Breast epithelium (tissue), 4 donors: ENCODE measurements at regions not wholly inside any gene's neighbourhood (a gene's known extent, or its start where the extent isn't known, plus 50 kb on each side); places are given as distances from the start of the nearest gene placed in this dataset.

Source experiments
- DNase-seq, 2 donors: peaks; one replicate each; pipeline ENCODE4 v3.0.0-alpha.2; 2019; ENCODE audit warnings: low spot score in 2 of 2
- H3K27ac ChIP-seq, 2 donors: fragments of 200-600 bp; sonication (generic) in 1 of 2; one replicate each; pipeline ENCODE4 v1.5.1; 2016 to 2019; ENCODE audit warnings: mild to moderate bottlenecking in 1 of 2
- H3K27me3 ChIP-seq, 2 donors: fragments of 200-600 bp; sonication (generic) in 1 of 2; one replicate each; pipeline versions ENCODE4 v1.5.1 to v1.6.0; 2017 to 2019; ENCODE audit warnings: control low read depth in 1 of 2, mild to moderate bottlenecking in 1 of 2
- H3K36me3 ChIP-seq: fragments of 200-600 bp; one replicate; pipeline ENCODE4 v1.5.1; 2019
- H3K4me1 ChIP-seq, 2 donors: fragments of 200-600 bp; sonication (generic); one replicate each; pipeline ENCODE4 v1.5.1; 2016 to 2019; ENCODE audit warnings: control low read depth in 1 of 2
- H3K4me3 ChIP-seq, 3 donors: fragments of 200-600 bp; sonication (generic); 1 replicate in 2 of 3; 2 replicates in 1 of 3; pipeline ENCODE4 v1.5.1; 2016 to 2019; ENCODE audit warnings: mild to moderate bottlenecking in 3 of 3, moderate library complexity in 2 of 3
- H3K9me3 ChIP-seq, 2 donors: fragments of 200-600 bp; sonication (generic) in 1 of 2; one replicate each; pipeline ENCODE4 v1.5.1; 2016 to 2019; ENCODE audit warnings: control low read depth in 1 of 2
- CTCF ChIP-seq, 3 donors: fragments of 450-650 bp; IDR thresholded peaks; one replicate each; pipeline ENCODE4 v1.5.1; 2016 to 2017; ENCODE audit warnings: antibody characterized with exemption in 3 of 3, mild to moderate bottlenecking in 3 of 3, moderate library complexity in 3 of 3
- POLR2A ChIP-seq: fragments of 450-650 bp; IDR thresholded peaks from one replicate; pipeline ENCODE4 v1.6.1; 2016; ENCODE audit warnings: antibody characterized with exemption, mild to moderate bottlenecking, moderate library complexity
- POLR2AphosphoS5 ChIP-seq, 3 donors: sonication (generic); formaldehyde crosslinking; IDR thresholded peaks; one replicate each; pipeline ENCODE4 v1.6.1; 2017; ENCODE audit warnings: antibody characterized with exemption in 3 of 3
- intact Hi-C: fragments of 100-400 bp; cut with DNase I; formaldehyde crosslinking; loops from one replicate; pipeline ENCODE4 v1.15.1; 2023; ENCODE audit warnings: low total_unique reads

DNA sequence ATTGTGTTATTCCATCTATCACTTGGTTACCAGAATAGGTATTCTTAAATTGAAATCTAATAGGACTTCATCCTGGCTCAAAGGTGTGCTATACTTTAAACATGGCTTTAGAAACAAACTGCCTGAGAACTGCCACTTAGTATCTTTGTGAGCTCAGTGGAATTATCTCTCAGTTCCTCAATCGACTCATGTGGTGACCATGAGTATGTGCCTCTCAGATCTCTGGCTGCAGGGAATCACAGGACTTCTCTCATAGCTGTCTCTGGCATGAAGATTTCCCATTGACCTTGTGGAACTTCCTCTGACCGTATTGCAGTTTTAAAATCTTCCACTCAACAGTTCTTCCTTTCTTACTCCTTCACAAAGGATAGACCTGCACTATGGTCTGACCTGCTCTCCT, 681.9 kb upstream of the BOD1L1 start:
- no peak for DNase-seq
- no peaks in the 10 kb centered on the region for H3K9me3 ChIP-seq
- intact Hi-C loops, result loop anchor here (5.0 kb wide), 1 partner anchor 287 kb away; no protein-coding TSS in a partner anchor
- TF ChIP-seq CTCF (IDR thresholded peaks at IDR 0.05) (no peak), POLR2AphosphoS5 (IDR thresholded peaks at IDR 0.05) (no peak), POLR2A (no peak)
- H3K27me3 ChIP-seq, result no peaks in the 10 kb centered on the region
- no peak overlapping the region for H3K4me3 ChIP-seq
- no peak overlapping the region for H3K27ac ChIP-seq
- H3K36me3 ChIP-seq, result no peaks in the 10 kb centered on the region
- no peaks in the 10 kb centered on the region for H3K4me1 ChIP-seq

GRCh38 chr4:14313757-14314156, 686.2 kb upstream of the BOD1L1 start:
- intact Hi-C loops, result no loop called here
- Histone ChIP-seq H3K36me3 (no peaks in the 10 kb centered on the region), H3K4me3 (no peak overlapping the region), H3K27ac (no peak overlapping the region), H3K4me1 (no peaks in the 10 kb centered on the region), H3K9me3 (no peaks in the 10 kb centered on the region), H3K27me3 (no peaks in the 10 kb centered on the region)
- DNase-seq, result no peak
- TF ChIP-seq CTCF (IDR thresholded peaks at IDR 0.05), result no peak

- Histone ChIP-seq H3K9me3 (no peaks in the 10 kb centered on the region), H3K4me3 (no peak overlapping the region), H3K27ac (no peak overlapping the region), H3K27me3 (no peaks in the 10 kb centered on the region), H3K36me3 (no peaks in the 10 kb centered on the region), H3K4me1 (no peaks in the 10 kb centered on the region)
- intact Hi-C loops, result no loop called here
- no peak for DNase-seq
- TF ChIP-seq POLR2A (no peak), POLR2AphosphoS5 (IDR thresholded peaks at IDR 0.05) (no peak), CTCF (IDR thresholded peaks at IDR 0.05) (no peak)
Measured at GRCh38 chr4:14315129-14315528, 687.2 kb upstream of the CPEB2 start.

DNA sequence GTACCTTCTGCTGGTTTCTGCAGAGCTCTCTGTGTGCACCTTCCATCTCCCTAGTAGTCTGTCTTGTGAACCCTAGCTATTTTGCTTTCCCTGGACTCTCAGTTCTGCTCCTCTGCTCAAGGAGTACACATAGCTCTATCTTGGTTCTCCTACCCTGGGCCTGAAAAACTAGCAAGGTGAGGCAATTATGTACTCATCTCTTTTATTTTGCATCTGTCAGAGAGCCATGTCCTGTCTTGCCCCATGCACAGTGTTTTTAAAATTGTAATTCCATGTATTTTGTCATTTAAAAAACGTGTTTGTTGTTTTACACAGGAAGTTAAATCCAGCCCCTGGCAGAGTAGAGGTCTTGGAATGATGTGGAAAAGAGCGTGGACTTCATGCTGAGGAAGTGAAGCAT, 684.9 kb upstream of the CPEB2 start:
- Histone ChIP-seq H3K27me3 (no peaks in the 10 kb centered on the region), H3K4me3 (no peak overlapping the region), H3K9me3 (no peaks in the 10 kb centered on the region), H3K4me1 (no peaks in the 10 kb centered on the region), H3K36me3 (no peaks in the 10 kb centered on the region), H3K27ac (no peak overlapping the region)
- no peak for DNase-seq
- intact Hi-C loops, result no loop called here
- TF ChIP-seq CTCF (IDR thresholded peaks at IDR 0.05), result no peak
- TF ChIP-seq POLR2AphosphoS5 (IDR thresholded peaks at IDR 0.05), result no peak
- TF ChIP-seq POLR2A, result no peak

- intact Hi-C loops, result no loop called here
- Histone ChIP-seq H3K9me3 (no peaks in the 10 kb centered on the region), H3K36me3 (no peaks in the 10 kb centered on the region), H3K4me1 (no peaks in the 10 kb centered on the region), H3K27ac (no peak overlapping the region), H3K4me3 (no peak overlapping the region), H3K27me3 (no peaks in the 10 kb centered on the region)
- DNase-seq, result no peak
- TF ChIP-seq POLR2A (no peak), CTCF (IDR thresholded peaks at IDR 0.05) (no peak), POLR2AphosphoS5 (IDR thresholded peaks at IDR 0.05) (no peak)
Measured at GRCh38 chr4:14318671-14319070, 683.6 kb upstream of the CPEB2 start.
